ENCODE measurements at regions not wholly inside any gene's neighbourhood (a gene's known extent, or its start where the extent isn't known, plus 50 kb on each side); places are given as distances from the start of the nearest gene placed in this dataset.

DNA sequence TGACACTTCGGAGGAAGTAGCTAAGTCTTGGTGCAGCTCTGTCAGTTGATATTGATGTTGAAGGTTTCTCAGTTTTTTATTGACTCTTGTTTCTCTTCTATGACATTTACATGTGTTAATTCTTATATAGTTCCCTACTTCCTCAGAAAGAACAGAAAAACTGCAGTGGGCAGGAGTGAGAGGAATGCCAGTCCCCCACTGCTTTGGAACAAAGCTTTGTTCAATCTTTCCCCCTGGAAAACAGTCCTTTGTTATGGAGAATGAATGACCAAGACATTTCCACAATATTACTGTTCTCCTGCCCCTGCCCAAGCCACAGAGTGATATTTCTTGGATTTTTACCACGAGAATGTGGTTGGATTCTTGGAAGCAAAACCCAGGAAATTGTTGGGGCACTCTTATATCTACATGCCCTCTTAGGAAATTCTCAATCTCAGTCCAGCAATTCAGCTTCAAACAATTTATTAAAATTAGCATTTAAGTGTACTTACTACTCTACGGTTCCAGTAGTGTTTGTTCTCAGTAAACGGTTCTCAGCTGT, 258.0 kb upstream of the KCND2 start:
- Histone ChIP-seq H3K4me3 (no peak overlapping the region), H3K27me3 (no peaks in the 10 kb centered on the region), H3K9me3 (no peaks in the 10 kb centered on the region), H3K4me1 (no peaks in the 10 kb centered on the region), H3K36me3 (no peaks in the 10 kb centered on the region), H3K27ac (no peak overlapping the region)
- no peak for TF ChIP-seq POLR2A (IDR thresholded peaks at IDR 0.05)
- no peak for TF ChIP-seq CTCF (IDR thresholded peaks at IDR 0.05)
- no peak for TF ChIP-seq EP300 (IDR thresholded peaks at IDR 0.05)
- WGBS, 2 donors = 42 to 48% methylated on average over 4 of the region's 4 CpGs
- no peak for DNase-seq (ENCODE audit: low spot score in 2 of 2)

- Histone ChIP-seq H3K27me3 (no peaks in the 10 kb centered on the region), H3K36me3 (no peaks in the 10 kb centered on the region), H3K4me1 (no peaks in the 10 kb centered on the region), H3K4me3 (no peak overlapping the region), H3K9me3 (no peaks in the 10 kb centered on the region), H3K27ac (no peak overlapping the region)
- 63 to 81% methylated on average over 1 of the region's 1 CpG for WGBS, 2 donors
- no peak for TF ChIP-seq EP300 (IDR thresholded peaks at IDR 0.05)
- no peak for TF ChIP-seq CTCF (IDR thresholded peaks at IDR 0.05)
- no peak for TF ChIP-seq POLR2A (IDR thresholded peaks at IDR 0.05)
- no peak for DNase-seq (ENCODE audit: low spot score in 2 of 2)
Observed at GRCh38 chr7:120021085-120021484, 251.9 kb upstream of the KCND2 start.

- no peaks in the 10 kb centered on the region for H3K9me3 ChIP-seq
- DNase-seq (ENCODE audit: low spot score in 2 of 2) = no peak
- 45 to 52% methylated on average over 4 of the region's 4 CpGs for WGBS, 2 donors
- TF ChIP-seq POLR2A (IDR thresholded peaks at IDR 0.05) = no peak
- TF ChIP-seq EP300 (IDR thresholded peaks at IDR 0.05) = no peak
- no peak for TF ChIP-seq CTCF (IDR thresholded peaks at IDR 0.05)
- H3K4me3 ChIP-seq = no peak overlapping the region
- H3K27ac ChIP-seq = no peak overlapping the region
- H3K4me1 ChIP-seq = no peaks in the 10 kb centered on the region
- H3K36me3 ChIP-seq = no peaks in the 10 kb centered on the region
- H3K27me3 ChIP-seq = no peaks in the 10 kb centered on the region
Observed at GRCh38 chr7:120023494-120024167, 249.3 kb upstream of the KCND2 start.

DNA sequence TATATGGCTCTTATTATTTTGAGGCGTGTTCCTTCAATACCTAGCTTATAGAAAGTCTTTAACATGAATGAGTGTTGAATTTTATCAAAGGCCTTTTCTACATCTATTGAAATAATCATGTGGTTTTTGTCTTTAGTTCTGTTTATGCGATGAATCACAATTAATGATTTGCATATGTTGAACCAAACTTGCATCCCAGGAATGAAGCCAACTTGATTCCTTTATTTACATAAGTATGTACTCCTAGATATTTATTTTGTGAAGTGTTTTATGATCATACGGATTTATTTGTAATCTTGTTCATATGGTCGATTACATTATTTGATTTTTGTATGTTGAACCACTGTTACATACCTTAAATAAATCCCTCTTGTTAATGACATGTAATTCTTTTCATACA, 244.3 kb upstream of the KCND2 start:
- no peaks in the 10 kb centered on the region for H3K36me3 ChIP-seq
- H3K4me3 ChIP-seq = no peak overlapping the region
- WGBS, 2 donors = 70 to 72% methylated on average over 4 of the region's 4 CpGs
- no peaks in the 10 kb centered on the region for H3K27me3 ChIP-seq
- no peak overlapping the region for H3K27ac ChIP-seq
- no peaks in the 10 kb centered on the region for H3K9me3 ChIP-seq
- DNase-seq (ENCODE audit: low spot score in 2 of 2) = no peak
- no peaks in the 10 kb centered on the region for H3K4me1 ChIP-seq
- TF ChIP-seq EP300 (IDR thresholded peaks at IDR 0.05) (no peak), CTCF (IDR thresholded peaks at IDR 0.05) (no peak), POLR2A (IDR thresholded peaks at IDR 0.05) (no peak)

DNA sequence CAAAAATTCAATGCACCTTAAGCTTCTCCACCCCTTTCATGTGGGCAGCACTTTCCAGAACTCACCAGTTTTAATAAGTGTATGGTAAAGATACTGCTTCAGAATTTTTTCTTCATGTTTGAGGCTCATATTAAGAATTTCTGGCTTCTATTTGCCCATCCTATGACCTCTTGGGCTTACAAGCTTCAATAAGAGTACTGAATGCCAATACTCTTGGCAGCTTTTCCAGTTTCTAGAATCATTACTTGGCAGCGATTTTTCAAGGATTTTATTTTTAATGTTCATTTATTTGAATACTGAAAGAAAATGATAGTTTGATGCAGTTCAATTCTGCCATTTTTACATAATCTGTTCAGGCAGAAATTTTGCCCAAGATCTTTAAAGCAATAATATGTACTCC, 242.1 kb upstream of the KCND2 start:
- Histone ChIP-seq H3K9me3 (no peaks in the 10 kb centered on the region), H3K4me3 (no peak overlapping the region), H3K4me1 (no peaks in the 10 kb centered on the region), H3K27me3 (no peaks in the 10 kb centered on the region), H3K36me3 (no peaks in the 10 kb centered on the region), H3K27ac (no peak overlapping the region)
- no peak for DNase-seq (ENCODE audit: low spot score in 2 of 2)
- WGBS, 2 donors = 31 to 38% methylated on average over 1 of the region's 1 CpG
- TF ChIP-seq POLR2A (IDR thresholded peaks at IDR 0.05) = no peak
- TF ChIP-seq CTCF (IDR thresholded peaks at IDR 0.05) = no peak
- no peak for TF ChIP-seq EP300 (IDR thresholded peaks at IDR 0.05)

Measured in tibial nerve (tissue), 4 donors.